CD4-positive, alpha-beta T cell (primary cell): ENCODE measurements at regions not wholly inside any gene's neighbourhood (a gene's known extent, or its start where the extent isn't known, plus 50 kb on each side); places are given as distances from the start of the nearest gene placed in this dataset.
"Not testable (repeated sequence)": the region's sequence is repeated elsewhere in the genome, so short reads cannot be mapped to it uniquely, and the experiment has no call there.

Experiments used
- ATAC-seq: fragments of 200-7000 bp; cut with Tn5 transposase; one replicate; pipeline ENCODE4 v1.10.0; 2022; ENCODE audit warnings: mild to moderate bottlenecking; ENCODE audit not compliant: poor library complexity
- CTCF ChIA-PET: fragments of 350-600 bp; sonication (Branson Sonifier 250); formaldehyde crosslinking; loops from one replicate; lab custom pipeline; 2021; ENCODE audit warnings: antibody characterized with exemption, inconsistent platforms; lab: Charles Lee
- POLR2A ChIA-PET: fragments of 350-600 bp; sonication (Branson Sonifier 250); formaldehyde crosslinking; loops from one replicate; lab custom pipeline; 2021; ENCODE audit warnings: antibody characterized with exemption, inconsistent platforms; lab: Charles Lee
- DNase-seq, 14 experiments: peaks; one replicate each; pipeline ENCODE4 v3.0.0-alpha.2; 2013 to 2020; ENCODE audit warnings: mixed read lengths in 2 of 14
- H3K27ac ChIP-seq, 2 donors: one replicate each; pipeline versions ENCODE4 v1.5.1 to v1.7.0; 2013; ENCODE audit warnings: low read length in 2 of 2, low read depth in 1 of 2, mild to moderate bottlenecking in 1 of 2
- H3K27me3 ChIP-seq, 2 experiments: 1 replicate in 1 of 2; 2 replicates in 1 of 2; pipeline versions ENCODE4 v1.6.1 to v1.7.0; 2013; ENCODE audit warnings: low read length in 2 of 2, control low read depth in 1 of 2, mild to moderate bottlenecking in 1 of 2, moderate library complexity in 1 of 2; ENCODE audit not compliant: insufficient read depth in 2 of 2, control insufficient read depth in 1 of 2
- H3K36me3 ChIP-seq: one replicate; pipeline ENCODE4 v1.6.1; 2013; ENCODE audit warnings: low read length, control low read depth; ENCODE audit not compliant: insufficient read depth
- H3K4me1 ChIP-seq: one replicate; pipeline ENCODE4 v1.6.1; 2013; ENCODE audit warnings: low read length, control low read depth; ENCODE audit not compliant: insufficient read depth
- H3K4me3 ChIP-seq: one replicate; pipeline ENCODE4 v1.5.1; 2013; ENCODE audit warnings: mild to moderate bottlenecking, low read length, moderate library complexity
- H3K9me3 ChIP-seq, 2 experiments: 1 replicate in 1 of 2; 2 replicates in 1 of 2; pipeline versions ENCODE4 v1.6.1 to v1.7.0; 2013; ENCODE audit warnings: low read length in 2 of 2, mild to moderate bottlenecking in 2 of 2, control low read depth in 1 of 2, moderate library complexity in 1 of 2; ENCODE audit not compliant: control insufficient read depth in 1 of 2, insufficient read depth in 1 of 2
- H3K27ac Mint-ChIP-seq: one replicate; pipeline ENCODE4 v1.8.0; 2020; ENCODE audit warnings: mixed read lengths
- H3K27me3 Mint-ChIP-seq: one replicate; pipeline ENCODE4 v1.8.0; 2021; ENCODE audit warnings: mixed read lengths
- H3K36me3 Mint-ChIP-seq: one replicate; pipeline ENCODE4 v1.8.0; 2021; ENCODE audit warnings: low read depth, mixed read lengths
- H3K4me1 Mint-ChIP-seq: one replicate; pipeline ENCODE4 v1.8.0; 2021; ENCODE audit warnings: low read depth, mixed read lengths
- H3K4me3 Mint-ChIP-seq: one replicate; pipeline ENCODE4 v1.8.0; 2020; ENCODE audit warnings: mild to moderate bottlenecking, mixed read lengths
- H3K9me3 Mint-ChIP-seq: one replicate; pipeline ENCODE4 v1.8.0; 2020; ENCODE audit warnings: mixed read lengths
- CTCF ChIP-seq: fragments of 200-600 bp; IDR thresholded peaks from one replicate; pipeline ENCODE4 v1.8.0; 2022; ENCODE audit warnings: antibody characterized with exemption, mild to moderate bottlenecking
- intact Hi-C, 2 experiments: fragments of 100-400 bp; cut with DNase I in 1 of 2; cut with micrococcal nuclease in 1 of 2; formaldehyde crosslinking; loops; one replicate each; pipeline versions ENCODE4 v1.15.1 to v1.9.0; 2023 to 2025; cut with DNase I, micrococcal nuclease

GRCh38 chr1:193884848-193885558 is 698.6 kb upstream of the B3GALT2 start:
- no peaks in the 10 kb centered on the region for H3K36me3 Mint-ChIP-seq
- H3K4me3 Mint-ChIP-seq, result no peak overlapping the region
- no peak overlapping the region for H3K27ac Mint-ChIP-seq
- ChIA-PET POLR2A (no interaction called here), CTCF (no interaction called here)
- Histone ChIP-seq H3K36me3 (no peaks in the 10 kb centered on the region), H3K4me1 (no peaks in the 10 kb centered on the region), H3K4me3 (no peak overlapping the region), H3K9me3 (peaks cover 0 to 15% of the 10 kb centered on the region in 2 experiments), H3K27ac (no peak overlapping the region), H3K27me3 (no peaks in the 10 kb centered on the region)
- ATAC-seq, result no peak
- H3K9me3 Mint-ChIP-seq, result peaks cover 3% of the 10 kb centered on the region
- DNase-seq, result peak in 1 of 14 experiments; percentile 5
- H3K4me1 Mint-ChIP-seq, result peaks cover 3% of the 10 kb centered on the region
- TF ChIP-seq CTCF, result no peak
- no peaks in the 10 kb centered on the region for H3K27me3 Mint-ChIP-seq
- intact Hi-C loops, result no loop called here

- peaks cover 23% of the 10 kb centered on the region for H3K36me3 Mint-ChIP-seq
- H3K9me3 Mint-ChIP-seq, result peaks cover 22% of the 10 kb centered on the region
- H3K27me3 Mint-ChIP-seq, H3K27ac ChIP-seq, H3K9me3 ChIP-seq, DNase-seq, H3K4me3 Mint-ChIP-seq, H3K27me3 ChIP-seq, H3K36me3 ChIP-seq, H3K27ac Mint-ChIP-seq, H3K4me3 ChIP-seq, H3K4me1 ChIP-seq, H3K4me1 Mint-ChIP-seq, ATAC-seq, intact Hi-C loops, CTCF ChIA-PET, POLR2A ChIA-PET: not testable (repeated sequence)
These were observed 691.5 kb upstream of the B3GALT2 start for GRCh38 chr1:193877920-193878319.

GRCh38 chr1:193868425-193868824 is 682.0 kb upstream of the B3GALT2 start:
- peaks cover 5% of the 10 kb centered on the region for H3K9me3 Mint-ChIP-seq
- no peaks in the 10 kb centered on the region for H3K27me3 Mint-ChIP-seq
- Histone ChIP-seq H3K27ac (no peak overlapping the region), H3K4me1 (no peaks in the 10 kb centered on the region), H3K9me3 (no peaks in the 10 kb centered on the region), H3K4me3 (no peak overlapping the region), H3K36me3 (no peaks in the 10 kb centered on the region), H3K27me3 (no peaks in the 10 kb centered on the region)
- intact Hi-C loops, result no loop called here
- H3K27ac Mint-ChIP-seq, result no peak overlapping the region
- ChIA-PET POLR2A (no interaction called here), CTCF (no interaction called here)
- no peak overlapping the region for H3K4me3 Mint-ChIP-seq
- DNase-seq (no peak), ATAC-seq (no peak)
- no peaks in the 10 kb centered on the region for H3K36me3 Mint-ChIP-seq
- TF ChIP-seq CTCF, result no peak
- peaks cover 6% of the 10 kb centered on the region for H3K4me1 Mint-ChIP-seq

DNA sequence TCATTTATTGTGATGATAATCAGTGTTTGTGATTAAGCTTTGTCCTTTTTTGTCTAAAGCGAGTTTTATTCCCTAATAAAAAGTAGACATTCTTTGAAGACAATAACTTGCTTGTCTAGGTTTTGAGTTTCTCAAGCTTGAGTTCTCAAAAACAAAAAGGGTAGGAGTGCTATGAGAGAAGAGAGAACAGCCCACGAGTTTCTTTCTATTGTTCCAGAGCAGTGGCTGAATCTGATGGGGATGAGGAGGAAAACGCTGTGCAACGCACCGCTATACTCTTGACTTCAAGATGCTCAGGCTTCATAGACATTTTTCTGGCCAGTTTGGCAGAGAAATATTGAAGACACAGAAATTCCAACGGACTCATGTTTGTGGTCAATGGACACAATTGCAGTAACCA is 669.8 kb upstream of the B3GALT2 start:
- intact Hi-C loops, result no loop called here
- no peak overlapping the region for H3K4me3 Mint-ChIP-seq

More for the DNA sequence above, 669.8 kb upstream of the B3GALT2 start:
- H3K4me1 ChIP-seq, result no peaks in the 10 kb centered on the region
- POLR2A ChIA-PET, result no interaction called here
- TF ChIP-seq CTCF, result no peak
- no peaks in the 10 kb centered on the region for H3K9me3 Mint-ChIP-seq
- H3K27me3 Mint-ChIP-seq, result no peaks in the 10 kb centered on the region
- H3K4me1 Mint-ChIP-seq, result no peaks in the 10 kb centered on the region
- DNase-seq, result no peak
- H3K4me3 ChIP-seq, result no peak overlapping the region
- H3K27me3 ChIP-seq, result no peaks in the 10 kb centered on the region
- H3K27ac ChIP-seq, result no peak overlapping the region
- peaks cover 0 to 5% of the 10 kb centered on the region in 2 experiments for H3K9me3 ChIP-seq
- no peak overlapping the region for H3K27ac Mint-ChIP-seq
- H3K36me3 Mint-ChIP-seq, result no peaks in the 10 kb centered on the region
- ATAC-seq, result no peak
- no peaks in the 10 kb centered on the region for H3K36me3 ChIP-seq
- CTCF ChIA-PET, result interaction anchor here (0.6 kb wide), 1 partner anchor 91 kb away, joined by 3 read pairs; no protein-coding TSS in a partner anchor
